ENCODE measurements at regions not wholly inside any gene's neighbourhood (a gene's known extent, or its start where the extent isn't known, plus 50 kb on each side); places are given as distances from the start of the nearest gene placed in this dataset.

- Histone ChIP-seq H3K27ac (no peak overlapping the region), H3K36me3 (ENCODE audit: insufficient read depth, low read length) (no peaks in the 10 kb centered on the region), H3K9ac (ENCODE audit: insufficient read length) (no peak overlapping the region), H3K4me3 (no peak overlapping the region), H3K9me3 (ENCODE audit: low read depth, low read length) (no peaks in the 10 kb centered on the region)
- no peak for DNase-seq (ENCODE audit: low read depth, low spot score)
- TF ChIP-seq POLR2AphosphoS5 (IDR thresholded peaks at IDR 0.05; ENCODE audit: borderline replicate concordance, low read depth, low read length) (no peak), EZH2 (IDR thresholded peaks at IDR 0.05) (no peak), FOXP2 (optimal IDR thresholded peaks at IDR 0.05; ENCODE audit: control extremely low read depth, extremely low read length, insufficient read depth) (no peak)
Observed at GRCh38 chr20:63120808-63121090, 95.2 kb downstream of the YTHDF1 start.

- H3K36me3 ChIP-seq (ENCODE audit: insufficient read depth, low read length) = no peaks in the 10 kb centered on the region
- no peak for DNase-seq (ENCODE audit: low read depth, low spot score)
- no peak for TF ChIP-seq EZH2 (IDR thresholded peaks at IDR 0.05)
- TF ChIP-seq FOXP2 (optimal IDR thresholded peaks at IDR 0.05; ENCODE audit: control extremely low read depth, extremely low read length, insufficient read depth) = no peak
- TF ChIP-seq POLR2AphosphoS5 (IDR thresholded peaks at IDR 0.05; ENCODE audit: borderline replicate concordance, low read depth, low read length) = no peak
Observed at GRCh38 chr20:63119963-63120807, 95.7 kb downstream of the YTHDF1 start.

GRCh38 chr20:63119121-63119962 lies 96.6 kb downstream of the YTHDF1 start:
- no peak overlapping the region for H3K27ac ChIP-seq
- H3K9me3 ChIP-seq (ENCODE audit: low read depth, low read length) = no peaks in the 10 kb centered on the region
- H3K9ac ChIP-seq (ENCODE audit: insufficient read length) = no peak overlapping the region
- TF ChIP-seq EZH2 (IDR thresholded peaks at IDR 0.05) = no peak
- no peak for TF ChIP-seq POLR2AphosphoS5 (IDR thresholded peaks at IDR 0.05; ENCODE audit: borderline replicate concordance, low read depth, low read length)
- TF ChIP-seq FOXP2 (optimal IDR thresholded peaks at IDR 0.05; ENCODE audit: control extremely low read depth, extremely low read length, insufficient read depth) = no peak
- H3K36me3 ChIP-seq (ENCODE audit: insufficient read depth, low read length) = no peaks in the 10 kb centered on the region
- no peak overlapping the region for H3K4me3 ChIP-seq
- DNase-seq (ENCODE audit: low read depth, low spot score) = no peak

More at GRCh38 chr20:63119963-63120807, 95.7 kb downstream of the YTHDF1 start:
- Histone ChIP-seq H3K4me3 (no peak overlapping the region), H3K27ac (no peak overlapping the region), H3K9ac (ENCODE audit: insufficient read length) (no peak overlapping the region), H3K9me3 (ENCODE audit: low read depth, low read length) (no peaks in the 10 kb centered on the region)

GRCh38 chr20:63118303-63119120 lies 97.4 kb downstream of the YTHDF1 start:
- no peaks in the 10 kb centered on the region for H3K9me3 ChIP-seq (ENCODE audit: low read depth, low read length)
- H3K36me3 ChIP-seq (ENCODE audit: insufficient read depth, low read length) = no peaks in the 10 kb centered on the region
- no peak overlapping the region for H3K9ac ChIP-seq (ENCODE audit: insufficient read length)
- TF ChIP-seq FOXP2 (optimal IDR thresholded peaks at IDR 0.05; ENCODE audit: control extremely low read depth, extremely low read length, insufficient read depth) = no peak
- no peak for TF ChIP-seq EZH2 (IDR thresholded peaks at IDR 0.05)
- TF ChIP-seq POLR2AphosphoS5 (IDR thresholded peaks at IDR 0.05; ENCODE audit: borderline replicate concordance, low read depth, low read length) = no peak
- DNase-seq (ENCODE audit: low read depth, low spot score) = no peak
- H3K27ac ChIP-seq = no peak overlapping the region
- H3K4me3 ChIP-seq = no peak overlapping the region

- no peaks in the 10 kb centered on the region for H3K9me3 ChIP-seq (ENCODE audit: low read depth, low read length)
- no peaks in the 10 kb centered on the region for H3K36me3 ChIP-seq (ENCODE audit: insufficient read depth, low read length)
- H3K27ac ChIP-seq = no peak overlapping the region
- H3K9ac ChIP-seq (ENCODE audit: insufficient read length) = no peak overlapping the region
- no peak overlapping the region for H3K4me3 ChIP-seq
- TF ChIP-seq EZH2 (IDR thresholded peaks at IDR 0.05) (no peak), FOXP2 (optimal IDR thresholded peaks at IDR 0.05; ENCODE audit: control extremely low read depth, extremely low read length, insufficient read depth) (no peak)
- DNase-seq (ENCODE audit: low read depth, low spot score) = no peak
Observed at GRCh38 chr20:63117661-63118302, 98.1 kb downstream of the YTHDF1 start.

GRCh38 chr20:63117151-63117550 lies 98.8 kb downstream of the YTHDF1 start:
- Histone ChIP-seq H3K36me3 (ENCODE audit: insufficient read depth, low read length) (no peaks in the 10 kb centered on the region), H3K4me3 (no peak overlapping the region), H3K9ac (ENCODE audit: insufficient read length) (no peak overlapping the region), H3K9me3 (ENCODE audit: low read depth, low read length) (no peaks in the 10 kb centered on the region), H3K27ac (no peak overlapping the region)
- no peak for DNase-seq (ENCODE audit: low read depth, low spot score)
- TF ChIP-seq POLR2AphosphoS5 (IDR thresholded peaks at IDR 0.05; ENCODE audit: borderline replicate concordance, low read depth, low read length) (no peak), FOXP2 (optimal IDR thresholded peaks at IDR 0.05; ENCODE audit: control extremely low read depth, extremely low read length, insufficient read depth) (no peak), EZH2 (IDR thresholded peaks at IDR 0.05) (no peak)

- Histone ChIP-seq H3K27ac (no peak overlapping the region), H3K4me3 (no peak overlapping the region), H3K9me3 (ENCODE audit: low read depth, low read length) (no peaks in the 10 kb centered on the region), H3K9ac (ENCODE audit: insufficient read length) (no peak overlapping the region), H3K36me3 (ENCODE audit: insufficient read depth, low read length) (no peaks in the 10 kb centered on the region)
- DNase-seq (ENCODE audit: low read depth, low spot score) = no peak
- TF ChIP-seq EZH2 (IDR thresholded peaks at IDR 0.05) = no peak
Observed at GRCh38 chr20:63116412-63117106, 99.4 kb downstream of the YTHDF1 start.

Data from SK-N-MC (cell line).